Eye (tissue), 1 donor: ENCODE measurements at regions not wholly inside any gene's neighbourhood (a gene's known extent, or its start where the extent isn't known, plus 50 kb on each side); places are given as distances from the start of the nearest gene placed in this dataset.

Experiments used
- DNase-seq: peaks from one replicate; pipeline ENCODE4 v3.0.0-alpha.2; 2015

DNA sequence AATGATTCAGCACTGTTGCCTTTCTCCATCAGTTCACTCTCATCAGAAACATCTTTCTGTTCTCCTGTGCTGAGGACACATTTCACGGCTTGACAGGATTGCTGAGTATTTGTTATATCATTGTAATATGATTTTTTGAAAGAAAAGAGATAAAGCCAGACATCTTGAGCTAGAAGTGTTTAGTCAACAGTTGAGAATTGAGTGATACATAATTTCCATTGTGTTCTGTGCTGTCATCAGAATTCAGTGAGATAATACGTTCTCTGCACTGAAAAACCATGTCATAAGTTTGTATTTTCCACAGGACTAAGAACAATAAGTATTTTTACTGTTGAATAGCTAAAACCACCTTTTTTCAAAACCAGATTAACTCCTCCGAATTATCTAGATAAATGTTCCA is 50.2 kb upstream of the GPRIN3 start:
- DNase-seq, result no peak
